ENCODE measurements at regions not wholly inside any gene's neighbourhood (a gene's known extent, or its start where the extent isn't known, plus 50 kb on each side); places are given as distances from the start of the nearest gene placed in this dataset.

DNA sequence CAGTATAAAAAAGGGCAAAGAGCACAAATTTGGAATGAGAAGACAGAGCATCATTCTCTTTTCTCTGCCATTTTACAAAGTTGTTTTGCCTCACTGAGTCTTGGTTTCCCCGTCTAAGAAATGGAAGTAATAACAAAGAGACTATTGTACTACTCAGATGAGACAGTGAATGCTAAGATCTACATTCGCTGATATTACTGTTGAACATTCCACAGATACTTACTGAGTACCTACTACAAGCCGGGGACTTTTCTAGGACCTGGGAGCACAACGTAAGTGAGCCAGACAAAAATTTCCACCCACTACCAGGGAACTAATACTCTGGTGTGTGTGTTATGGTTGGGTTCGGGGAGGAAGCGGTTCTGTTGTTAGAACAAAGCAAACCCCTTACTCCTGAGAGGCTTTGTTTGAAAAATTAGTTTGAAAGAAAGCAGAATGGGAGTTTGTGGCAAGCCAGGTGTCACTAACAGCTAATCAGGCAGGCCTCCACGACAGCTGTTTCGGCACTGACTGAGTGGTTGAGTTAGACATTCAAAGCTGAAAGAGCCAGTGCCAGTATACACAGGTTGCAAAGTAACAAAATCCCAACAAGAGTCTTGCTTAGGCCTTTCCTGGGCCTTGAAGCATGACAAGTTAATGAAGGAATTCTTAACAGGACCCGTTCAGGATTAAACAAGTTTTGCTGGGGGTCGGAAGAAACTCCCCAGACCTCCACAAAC, 458.3 kb downstream of the EDEM1 start:
- intact Hi-C loops (cut with DNase I) = no loop called here
- H3K4me1 ChIP-seq (replicated peaks) = no peaks in the 10 kb centered on the region
- 74% methylated on average over 10 of the region's 10 CpGs for WGBS
- no peak overlapping the region for H3K27ac ChIP-seq
- H3K4me3 ChIP-seq = no peak overlapping the region
- no peaks in the 10 kb centered on the region for H3K36me3 ChIP-seq
- TF ChIP-seq, protein P1, sequence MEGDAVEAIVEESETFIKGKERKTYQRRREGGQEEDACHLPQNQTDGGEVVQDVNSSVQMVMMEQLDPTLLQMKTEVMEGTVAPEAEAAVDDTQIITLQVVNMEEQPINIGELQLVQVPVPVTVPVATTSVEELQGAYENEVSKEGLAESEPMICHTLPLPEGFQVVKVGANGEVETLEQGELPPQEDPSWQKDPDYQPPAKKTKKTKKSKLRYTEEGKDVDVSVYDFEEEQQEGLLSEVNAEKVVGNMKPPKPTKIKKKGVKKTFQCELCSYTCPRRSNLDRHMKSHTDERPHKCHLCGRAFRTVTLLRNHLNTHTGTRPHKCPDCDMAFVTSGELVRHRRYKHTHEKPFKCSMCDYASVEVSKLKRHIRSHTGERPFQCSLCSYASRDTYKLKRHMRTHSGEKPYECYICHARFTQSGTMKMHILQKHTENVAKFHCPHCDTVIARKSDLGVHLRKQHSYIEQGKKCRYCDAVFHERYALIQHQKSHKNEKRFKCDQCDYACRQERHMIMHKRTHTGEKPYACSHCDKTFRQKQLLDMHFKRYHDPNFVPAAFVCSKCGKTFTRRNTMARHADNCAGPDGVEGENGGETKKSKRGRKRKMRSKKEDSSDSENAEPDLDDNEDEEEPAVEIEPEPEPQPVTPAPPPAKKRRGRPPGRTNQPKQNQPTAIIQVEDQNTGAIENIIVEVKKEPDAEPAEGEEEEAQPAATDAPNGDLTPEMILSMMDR (IDR thresholded peaks at IDR 0.05) = no peak
- no peak for TF ChIP-seq POLR2AphosphoS5 (IDR thresholded peaks at IDR 0.05)
- TF ChIP-seq POLR2A (IDR thresholded peaks at IDR 0.05) = no peak
- H3K27me3 ChIP-seq (replicated peaks; ENCODE audit: insufficient read depth) = no peaks in the 10 kb centered on the region
- H3K9me3 ChIP-seq = no peaks in the 10 kb centered on the region
- DNase-seq (ENCODE audit: low spot score) = no peak

DNA sequence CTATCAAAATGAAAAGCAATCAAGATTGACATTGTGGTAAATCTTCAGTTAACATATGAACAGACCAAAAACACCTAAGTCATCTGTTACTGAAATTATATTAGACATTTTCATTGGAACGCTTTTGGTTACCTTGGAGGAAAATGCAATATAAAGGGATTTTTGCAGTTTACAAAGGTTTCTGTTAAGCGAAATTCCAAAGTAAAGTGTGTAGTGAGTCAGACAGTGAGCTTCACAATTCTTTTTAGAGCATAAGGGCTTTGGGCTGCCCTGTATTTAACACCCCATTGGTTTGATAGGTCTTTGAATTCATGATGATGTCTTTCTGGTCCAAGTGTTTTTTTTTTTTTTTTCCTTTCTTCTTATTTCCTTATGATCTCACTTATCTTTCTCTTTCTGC, 462.8 kb downstream of the EDEM1 start:
- Histone ChIP-seq H3K4me3 (no peak overlapping the region), H3K9me3 (no peaks in the 10 kb centered on the region), H3K36me3 (no peaks in the 10 kb centered on the region), H3K4me1 (replicated peaks) (no peaks in the 10 kb centered on the region), H3K27ac (no peak overlapping the region), H3K27me3 (replicated peaks; ENCODE audit: insufficient read depth) (no peaks in the 10 kb centered on the region)
- TF ChIP-seq, protein P1 (IDR thresholded peaks at IDR 0.05) = no peak
- no peak for TF ChIP-seq POLR2AphosphoS5 (IDR thresholded peaks at IDR 0.05)
- intact Hi-C loops (cut with DNase I) = no loop called here
- WGBS = 68% methylated on average over 2 of the region's 2 CpGs
- no peak for DNase-seq (ENCODE audit: low spot score)

DNA sequence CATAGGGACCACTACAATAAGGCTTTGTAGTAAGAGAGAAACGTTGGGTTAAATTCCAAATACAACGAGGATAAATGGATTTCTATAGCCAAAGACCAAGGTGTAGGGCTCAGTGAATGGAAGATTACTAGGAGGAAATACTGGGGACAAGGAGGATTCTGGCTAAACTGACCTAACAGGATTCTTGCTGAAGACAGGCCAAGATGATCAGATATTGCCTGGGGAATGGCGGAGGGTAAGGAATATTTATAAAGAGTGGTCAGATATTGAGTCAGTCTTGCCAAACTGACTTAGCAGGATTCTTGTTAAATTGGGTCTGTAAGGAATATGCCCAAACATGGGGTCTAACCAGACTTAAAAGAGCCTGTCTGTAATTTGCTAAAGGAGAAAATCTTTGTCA, 463.8 kb downstream of the EDEM1 start:
- WGBS = 54% methylated on average over 3 of the region's 3 CpGs
- H3K36me3 ChIP-seq = no peaks in the 10 kb centered on the region

DNA sequence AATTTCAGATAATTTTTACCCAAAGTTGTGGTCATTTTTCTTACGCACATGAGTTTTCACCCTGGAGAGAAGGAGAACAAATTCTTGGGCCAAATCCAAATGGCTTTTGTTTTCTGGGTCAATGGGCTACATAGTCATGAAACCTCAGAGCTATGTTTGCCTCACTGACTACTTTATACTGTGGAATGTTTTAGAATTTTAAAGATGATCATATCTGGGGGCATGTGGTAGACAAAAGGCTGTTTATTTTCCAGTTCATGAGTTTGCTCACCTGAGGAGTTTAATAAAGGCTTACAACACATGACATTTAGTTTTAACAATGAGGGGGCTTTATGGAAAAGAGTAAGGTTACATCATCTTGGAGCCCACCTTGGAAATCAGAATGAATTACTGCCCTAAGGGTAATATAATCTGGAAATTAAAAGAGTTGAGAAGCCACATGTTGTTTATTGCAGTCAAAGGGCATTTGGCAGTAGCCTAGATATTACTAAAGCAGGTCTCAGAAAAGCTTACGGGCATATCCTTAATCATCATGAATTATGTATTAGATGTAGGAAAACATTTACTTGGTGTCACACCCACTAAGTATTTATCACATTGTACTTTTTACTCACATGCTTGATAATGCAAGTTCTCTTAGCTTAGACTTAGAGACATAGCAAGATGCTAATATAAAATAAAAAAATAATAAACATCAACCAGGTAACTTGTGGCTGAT, 466.1 kb downstream of the EDEM1 start:
- 41% methylated on average over 2 of the region's 2 CpGs for WGBS
- Histone ChIP-seq H3K4me1 (replicated peaks) (no peaks in the 10 kb centered on the region), H3K4me3 (no peak overlapping the region), H3K9me3 (no peaks in the 10 kb centered on the region), H3K27ac (no peak overlapping the region), H3K27me3 (replicated peaks; ENCODE audit: insufficient read depth) (no peaks in the 10 kb centered on the region), H3K36me3 (no peaks in the 10 kb centered on the region)
- TF ChIP-seq, protein P1 (IDR thresholded peaks at IDR 0.05) = no peak
- TF ChIP-seq POLR2A (IDR thresholded peaks at IDR 0.05) = no peak
- no peak for TF ChIP-seq POLR2AphosphoS5 (IDR thresholded peaks at IDR 0.05)
- intact Hi-C loops (cut with DNase I) = no loop called here
- no peak for DNase-seq (ENCODE audit: low spot score)

More for the DNA sequence above, 463.8 kb downstream of the EDEM1 start:
- Histone ChIP-seq H3K4me1 (replicated peaks) (no peaks in the 10 kb centered on the region), H3K27ac (no peak overlapping the region), H3K27me3 (replicated peaks; ENCODE audit: insufficient read depth) (no peaks in the 10 kb centered on the region), H3K4me3 (no peak overlapping the region), H3K9me3 (no peaks in the 10 kb centered on the region)
- intact Hi-C loops (cut with DNase I) = no loop called here
- no peak for TF ChIP-seq POLR2A (IDR thresholded peaks at IDR 0.05)
- TF ChIP-seq, protein P1 (IDR thresholded peaks at IDR 0.05) = no peak
- no peak for TF ChIP-seq POLR2AphosphoS5 (IDR thresholded peaks at IDR 0.05)
- no peak for DNase-seq (ENCODE audit: low spot score)

DNA sequence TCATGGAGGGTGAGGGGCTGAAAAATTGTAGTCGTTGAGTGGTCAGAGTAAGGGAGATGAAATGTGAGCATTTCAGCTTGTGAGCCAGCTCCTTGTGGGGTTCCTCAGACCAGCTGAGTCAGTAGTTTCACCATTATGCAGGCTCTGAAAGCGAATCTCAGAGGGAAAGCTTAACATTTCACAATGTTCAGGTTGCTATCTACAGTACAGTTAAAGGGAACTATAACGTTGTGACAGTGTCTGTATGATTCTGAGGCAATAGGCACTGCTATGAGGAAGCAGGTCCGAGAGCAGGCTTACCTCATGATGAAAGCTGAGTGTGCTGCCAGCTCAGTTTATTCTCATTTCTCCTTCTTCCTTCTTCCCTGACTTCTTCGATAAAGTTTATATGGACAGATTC, 469.6 kb downstream of the EDEM1 start:
- no peak overlapping the region for H3K27ac ChIP-seq
- intact Hi-C loops (cut with DNase I) = no loop called here
- DNase-seq (ENCODE audit: low spot score) = no peak
- H3K4me1 ChIP-seq (replicated peaks) = no peaks in the 10 kb centered on the region
- TF ChIP-seq, protein P1 (IDR thresholded peaks at IDR 0.05) = no peak
- TF ChIP-seq POLR2AphosphoS5 (IDR thresholded peaks at IDR 0.05) (no peak), POLR2A (IDR thresholded peaks at IDR 0.05) (no peak)
- no peaks in the 10 kb centered on the region for H3K36me3 ChIP-seq
- 72% methylated on average over 5 of the region's 5 CpGs for WGBS
- no peak overlapping the region for H3K4me3 ChIP-seq
- no peaks in the 10 kb centered on the region for H3K9me3 ChIP-seq
- no peaks in the 10 kb centered on the region for H3K27me3 ChIP-seq (replicated peaks; ENCODE audit: insufficient read depth)

All from prostate gland (tissue), 2 donors.